ENCODE measurements at regions not wholly inside any gene's neighbourhood (a gene's known extent, or its start where the extent isn't known, plus 50 kb on each side); places are given as distances from the start of the nearest gene placed in this dataset.

- no peak overlapping the region for H3K9ac ChIP-seq (ENCODE audit: insufficient read depth, low read depth, low read length)
- H3K4me2 ChIP-seq (ENCODE audit: low read depth, low read length): no peak overlapping the region
- no peaks in the 10 kb centered on the region for H3K9me3 ChIP-seq (ENCODE audit: low read length)
- intact Hi-C loops (cut with micrococcal nuclease; ENCODE audit: unreplicated experiment): no loop called here
- no peak for FAIRE-seq
- ChIA-PET POLR2A (no interaction called here), CTCF (ENCODE audit: low intra/inter-chr PET ratio, low total read pairs) (no interaction called here)
- H3K4me1 ChIP-seq (ENCODE audit: insufficient read depth, low read length): no peaks in the 10 kb centered on the region
- BruUV-seq (replicated peaks): no TSS peak
- no peak overlapping the region for H3K4me3 ChIP-seq (replicated peaks in 1 of 3; ENCODE audit: insufficient read depth in 1 of 3, low read depth in 2 of 3, low read length in 3 of 3)
- no peak overlapping the region for H2AFZ ChIP-seq (ENCODE audit: low read length)
- DNase-seq (ENCODE audit: low spot score): no peak
- no peaks in the 10 kb centered on the region for H3K79me2 ChIP-seq (ENCODE audit: insufficient read depth, low read length)
- H3K36me3 ChIP-seq (replicated peaks in 1 of 2; ENCODE audit: control insufficient read depth in 1 of 2, insufficient read depth in 2 of 2, low read length in 2 of 2): no peaks in the 10 kb centered on the region
- no peak overlapping the region for H3K27ac ChIP-seq (ENCODE audit: extremely low read length, insufficient read depth, low read length)
- in situ Hi-C loops (cut with HindIII; ENCODE audit: extremely low pct_ligation_motif_present, low pct_unique_long_range_greater_than_20kb): no loop called here
- TF ChIP-seq BCL6 (CRISPR knock-in tag; IDR thresholded peaks at IDR 0.05) (no peak), NR2F2 (IDR thresholded peaks at IDR 0.05; ENCODE audit: borderline replicate concordance, low read depth) (no peak), ZFP1 (CRISPR knock-in tag; IDR thresholded peaks at IDR 0.05) (no peak)
- H3K27me3 ChIP-seq (ENCODE audit: control insufficient read depth in 1 of 2, insufficient read depth in 2 of 2, low read length in 2 of 2): no peaks in the 10 kb centered on the region
- H4K20me1 ChIP-seq (ENCODE audit: insufficient read depth, low read length): no peaks in the 10 kb centered on the region
- ATAC-seq: no peak
Observed at GRCh38 chr2:220243571-220243970, 616.1 kb downstream of the SLC4A3 start.

DNA sequence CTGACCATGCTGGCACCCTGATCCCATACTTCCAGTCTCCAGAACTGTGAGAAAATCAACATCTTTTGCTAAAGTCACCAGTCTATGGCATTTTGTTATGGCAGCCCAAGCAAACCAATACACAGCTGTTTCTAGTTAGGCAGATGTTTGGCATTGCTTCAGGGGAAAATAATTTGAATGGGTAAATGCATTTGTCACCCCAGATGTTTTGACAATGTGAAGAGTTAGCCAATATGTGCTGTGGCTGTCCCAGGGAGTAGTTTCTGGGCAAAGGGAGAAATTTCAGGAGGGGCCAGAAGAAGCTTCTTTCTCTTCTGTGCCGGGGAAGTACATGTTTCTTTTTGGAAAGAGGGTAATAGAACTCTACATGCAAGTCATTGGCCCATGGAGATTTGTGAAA, 619.0 kb downstream of the SLC4A3 start:
- H2AFZ ChIP-seq (ENCODE audit: low read length): no peak overlapping the region
- H4K20me1 ChIP-seq (ENCODE audit: insufficient read depth, low read length): no peaks in the 10 kb centered on the region
- no peaks in the 10 kb centered on the region for H3K27me3 ChIP-seq (ENCODE audit: control insufficient read depth in 1 of 2, insufficient read depth in 2 of 2, low read length in 2 of 2)
- ATAC-seq: no peak
- ChIA-PET POLR2A (no interaction called here), CTCF (ENCODE audit: low intra/inter-chr PET ratio, low total read pairs) (no interaction called here)
- H3K4me3 ChIP-seq (replicated peaks in 1 of 3; ENCODE audit: insufficient read depth in 1 of 3, low read depth in 2 of 3, low read length in 3 of 3): no peak overlapping the region
- no peaks in the 10 kb centered on the region for H3K4me1 ChIP-seq (ENCODE audit: insufficient read depth, low read length)
- no peak for FAIRE-seq
- no peaks in the 10 kb centered on the region for H3K79me2 ChIP-seq (ENCODE audit: insufficient read depth, low read length)
- in situ Hi-C loops (cut with HindIII; ENCODE audit: extremely low pct_ligation_motif_present, low pct_unique_long_range_greater_than_20kb) (no loop called here), intact Hi-C loops (cut with micrococcal nuclease; ENCODE audit: unreplicated experiment) (no loop called here)
- no peak overlapping the region for H3K9ac ChIP-seq (ENCODE audit: insufficient read depth, low read depth, low read length)
- TF ChIP-seq HDAC2 (CRISPR knock-in tag; IDR thresholded peaks at IDR 0.05) (no peak), ZNF350 (CRISPR knock-in tag; IDR thresholded peaks at IDR 0.05; ENCODE audit: borderline replicate concordance, low read depth) (no peak), EP300 (IDR thresholded peaks at IDR 0.05; ENCODE audit: low read depth in 2 of 2, low read length in 2 of 2) (no peak), EP300 (CRISPR knock-in tag; IDR thresholded peaks at IDR 0.05; ENCODE audit: borderline replicate concordance) (no peak), ZNF329 (CRISPR knock-in tag; IDR thresholded peaks at IDR 0.05; ENCODE audit: low read depth) (no peak), RFXANK (CRISPR knock-in tag; IDR thresholded peaks at IDR 0.05) (no peak), CAMTA2 (CRISPR knock-in tag; IDR thresholded peaks at IDR 0.05; ENCODE audit: borderline replicate concordance) (no peak), POGZ (CRISPR knock-in tag; IDR thresholded peaks at IDR 0.05) (no peak), MATR3 (CRISPR knock-in tag; IDR thresholded peaks at IDR 0.05) (no peak), GFI1 (CRISPR knock-in tag; IDR thresholded peaks at IDR 0.05; ENCODE audit: borderline replicate concordance) (no peak), ZNF672 (CRISPR knock-in tag; IDR thresholded peaks at IDR 0.05) (no peak), ZC3H4 (CRISPR knock-in tag; IDR thresholded peaks at IDR 0.05; ENCODE audit: borderline replicate concordance) (no peak), AHR (CRISPR knock-in tag; IDR thresholded peaks at IDR 0.05) (no peak), KLF6 (CRISPR knock-in tag; IDR thresholded peaks at IDR 0.05) (no peak), MXD4 (CRISPR knock-in tag; IDR thresholded peaks at IDR 0.05) (no peak), THAP8 (CRISPR knock-in tag; IDR thresholded peaks at IDR 0.05; ENCODE audit: borderline replicate concordance) (no peak), ZNF788 (CRISPR knock-in tag; IDR thresholded peaks at IDR 0.05; ENCODE audit: borderline replicate concordance) (no peak), ZNF639 (CRISPR knock-in tag; conservative IDR thresholded peaks at IDR 0.05) (no peak), KAT8 (CRISPR knock-in tag; IDR thresholded peaks at IDR 0.05) (no peak), ZNF205 (CRISPR knock-in tag; IDR thresholded peaks at IDR 0.05) (no peak)
- H3K4me2 ChIP-seq (ENCODE audit: low read depth, low read length): no peak overlapping the region
- H3K36me3 ChIP-seq (replicated peaks in 1 of 2; ENCODE audit: control insufficient read depth in 1 of 2, insufficient read depth in 2 of 2, low read length in 2 of 2): no peaks in the 10 kb centered on the region
- no TSS peak for BruUV-seq (replicated peaks)
- no peaks in the 10 kb centered on the region for H3K9me3 ChIP-seq (ENCODE audit: low read length)
- WGBS (ENCODE audit: low lambda C conversion rate): 0% methylated on average over 1 of the region's 1 CpG
- no peak for DNase-seq (ENCODE audit: low spot score)
- H3K27ac ChIP-seq (ENCODE audit: extremely low read length, insufficient read depth, low read length): no peak overlapping the region
